Astrocyte (in vitro differentiated cells and primary cell): ENCODE measurements at regions not wholly inside any gene's neighbourhood (a gene's known extent, or its start where the extent isn't known, plus 50 kb on each side); places are given as distances from the start of the nearest gene placed in this dataset.

ENCODE experiments used
- DNase-seq: peaks from one replicate; pipeline ENCODE4 v3.0.0-alpha.2; 2010; ENCODE audit warnings: low read depth
- FAIRE-seq: peaks from 2 replicates; lab custom pipeline; 2011; peaks lifted over from hg19 to GRCh38; lab: Jason Lieb, UNC
- H2AFZ ChIP-seq: 2 replicates; pipeline ENCODE4 v1.6.0; 2012; ENCODE audit warnings: low read depth, low read length, inconsistent platforms
- H3K27ac ChIP-seq: 2 replicates; pipeline ENCODE4 v1.5.1; 2011; ENCODE audit warnings: low read depth, low read length, inconsistent platforms
- H3K27me3 ChIP-seq: 2 replicates; pipeline ENCODE4 v1.6.0; 2011; ENCODE audit warnings: low read length, inconsistent platforms; ENCODE audit not compliant: insufficient read depth
- H3K36me3 ChIP-seq: 2 replicates; pipeline ENCODE4 v1.5.1; 2011; ENCODE audit warnings: low read length, inconsistent platforms; ENCODE audit not compliant: insufficient read depth
- H3K4me1 ChIP-seq: 2 replicates; pipeline ENCODE4 v1.5.1; 2011; ENCODE audit warnings: low read length, inconsistent platforms; ENCODE audit not compliant: insufficient read depth
- H3K4me2 ChIP-seq: 2 replicates; pipeline ENCODE4 v1.6.0; 2012; ENCODE audit warnings: low read length, inconsistent platforms
- H3K4me3 ChIP-seq: 2 replicates; pipeline ENCODE4 v1.5.1; 2011; ENCODE audit warnings: low read depth, mild to moderate bottlenecking, low read length, inconsistent platforms; ENCODE audit not compliant: insufficient read depth
- H3K79me2 ChIP-seq: 2 replicates; pipeline ENCODE4 v1.6.0; 2012; ENCODE audit warnings: mild to moderate bottlenecking, low read length, inconsistent platforms; ENCODE audit not compliant: insufficient read depth
- H3K9ac ChIP-seq: 2 replicates; pipeline ENCODE4 v1.6.0; 2012; ENCODE audit warnings: mild to moderate bottlenecking, low read length, inconsistent platforms
- H3K9me3 ChIP-seq: 2 replicates; pipeline ENCODE4 v1.5.1; 2012; ENCODE audit warnings: low read depth, mild to moderate bottlenecking, low read length, inconsistent platforms; ENCODE audit not compliant: insufficient read depth
- H4K20me1 ChIP-seq: 2 replicates; pipeline ENCODE4 v1.6.0; 2012; ENCODE audit warnings: low read length, inconsistent platforms; ENCODE audit not compliant: insufficient read depth
- H3K27ac Mint-ChIP-seq: one replicate; pipeline ENCODE4 v1.8.0; 2021; ENCODE audit warnings: mild to moderate bottlenecking, mixed read lengths; ENCODE audit not compliant: unreplicated experiment
- H3K27me3 Mint-ChIP-seq: one replicate; pipeline ENCODE4 v1.8.0; 2021; ENCODE audit warnings: low read depth, mixed read lengths; ENCODE audit not compliant: unreplicated experiment
- H3K36me3 Mint-ChIP-seq: one replicate; pipeline ENCODE4 v1.8.0; 2021; ENCODE audit warnings: low read depth, mixed read lengths; ENCODE audit not compliant: unreplicated experiment
- H3K4me1 Mint-ChIP-seq: one replicate; pipeline ENCODE4 v1.8.0; 2021; ENCODE audit warnings: low read depth, mixed read lengths; ENCODE audit not compliant: unreplicated experiment
- H3K4me3 Mint-ChIP-seq: one replicate; pipeline ENCODE4 v1.8.0; 2021; ENCODE audit warnings: mild to moderate bottlenecking, moderate library complexity, mixed read lengths; ENCODE audit not compliant: unreplicated experiment
- H3K9me3 Mint-ChIP-seq: one replicate; pipeline ENCODE4 v1.8.0; 2021; ENCODE audit warnings: mild to moderate bottlenecking, mixed read lengths; ENCODE audit not compliant: unreplicated experiment
- CTCF ChIP-seq: IDR thresholded peaks from 2 replicates; pipeline ENCODE4 v1.5.1; 2011; ENCODE audit warnings: low read depth, mild to moderate bottlenecking, inconsistent platforms, low read length, moderate library complexity; ENCODE audit not compliant: insufficient read depth
- EZH2 ChIP-seq: IDR thresholded peaks from 2 replicates; pipeline ENCODE4 v1.6.1; 2012; ENCODE audit warnings: mild to moderate bottlenecking, low read length, inconsistent platforms; ENCODE audit not compliant: insufficient read depth

GRCh38 chr13:86760620-86761019, 910.6 kb upstream of the SLITRK5 start:
- no peak overlapping the region for H3K27ac Mint-ChIP-seq
- Histone ChIP-seq H2AFZ (no peak overlapping the region), H3K4me3 (no peak overlapping the region), H3K27me3 (no peaks in the 10 kb centered on the region), H3K4me1 (no peaks in the 10 kb centered on the region), H3K27ac (no peak overlapping the region), H3K36me3 (no peaks in the 10 kb centered on the region), H3K79me2 (no peaks in the 10 kb centered on the region), H3K4me2 (no peak overlapping the region), H4K20me1 (no peaks in the 10 kb centered on the region), H3K9me3 (no peaks in the 10 kb centered on the region), H3K9ac (no peak overlapping the region)
- no peak overlapping the region for H3K4me3 Mint-ChIP-seq
- DNase-seq = no peak
- H3K4me1 Mint-ChIP-seq = no peaks in the 10 kb centered on the region
- FAIRE-seq = no peak
- TF ChIP-seq EZH2 (no peak), CTCF (no peak)
- no peaks in the 10 kb centered on the region for H3K27me3 Mint-ChIP-seq
- peaks cover 16% of the 10 kb centered on the region for H3K9me3 Mint-ChIP-seq
- H3K36me3 Mint-ChIP-seq = no peaks in the 10 kb centered on the region

- FAIRE-seq = no peak
- no peak overlapping the region for H3K4me2 ChIP-seq
- no peaks in the 10 kb centered on the region for H3K27me3 ChIP-seq
- no peaks in the 10 kb centered on the region for H3K9me3 ChIP-seq
- no peak overlapping the region for H3K27ac ChIP-seq
- no peak overlapping the region for H3K4me3 Mint-ChIP-seq
- no peak for TF ChIP-seq CTCF
- no peak for TF ChIP-seq EZH2
- no peak overlapping the region for H3K4me3 ChIP-seq
- no peaks in the 10 kb centered on the region for H3K4me1 ChIP-seq
- H4K20me1 ChIP-seq = no peaks in the 10 kb centered on the region
- H3K27me3 Mint-ChIP-seq = no peaks in the 10 kb centered on the region
- H3K27ac Mint-ChIP-seq = no peak overlapping the region
- no peak overlapping the region for H3K9ac ChIP-seq
- no peak overlapping the region for H2AFZ ChIP-seq
- H3K36me3 Mint-ChIP-seq = no peaks in the 10 kb centered on the region
- H3K36me3 ChIP-seq = no peaks in the 10 kb centered on the region
- H3K79me2 ChIP-seq = no peaks in the 10 kb centered on the region
- no peaks in the 10 kb centered on the region for H3K4me1 Mint-ChIP-seq
- peaks cover 11% of the 10 kb centered on the region for H3K9me3 Mint-ChIP-seq
- DNase-seq = no peak
These were observed 905.7 kb upstream of the SLITRK5 start for GRCh38 chr13:86765462-86765861.

GRCh38 chr13:86788616-86789015, 882.6 kb upstream of the SLITRK5 start:
- Histone ChIP-seq H3K4me2 (no peak overlapping the region), H3K4me1 (no peaks in the 10 kb centered on the region), H3K27me3 (no peaks in the 10 kb centered on the region), H3K9ac (no peak overlapping the region), H4K20me1 (no peaks in the 10 kb centered on the region), H3K27ac (no peak overlapping the region), H3K4me3 (no peak overlapping the region), H3K9me3 (no peaks in the 10 kb centered on the region), H3K79me2 (no peaks in the 10 kb centered on the region), H2AFZ (no peak overlapping the region), H3K36me3 (no peaks in the 10 kb centered on the region)
- no peak overlapping the region for H3K27ac Mint-ChIP-seq
- TF ChIP-seq EZH2 (no peak), CTCF (no peak)
- H3K4me1 Mint-ChIP-seq = no peaks in the 10 kb centered on the region
- H3K27me3 Mint-ChIP-seq = no peaks in the 10 kb centered on the region
- no peak for FAIRE-seq
- H3K36me3 Mint-ChIP-seq = no peaks in the 10 kb centered on the region
- H3K4me3 Mint-ChIP-seq = no peak overlapping the region
- DNase-seq = no peak
- H3K9me3 Mint-ChIP-seq = peaks cover 4% of the 10 kb centered on the region
